NCI-H69 (cell line): ENCODE measurements at regions not wholly inside any gene's neighbourhood (a gene's known extent, or its start where the extent isn't known, plus 50 kb on each side); places are given as distances from the start of the nearest gene placed in this dataset.

Experiments used
- DNase-seq: peaks from one replicate; lab custom pipeline; 2025; lab: John Stamatoyannopoulos, UW

- DNase-seq: no peak
These were observed 124.9 kb upstream of the MED13L start for GRCh38 chr12:116402163-116402939.

DNA sequence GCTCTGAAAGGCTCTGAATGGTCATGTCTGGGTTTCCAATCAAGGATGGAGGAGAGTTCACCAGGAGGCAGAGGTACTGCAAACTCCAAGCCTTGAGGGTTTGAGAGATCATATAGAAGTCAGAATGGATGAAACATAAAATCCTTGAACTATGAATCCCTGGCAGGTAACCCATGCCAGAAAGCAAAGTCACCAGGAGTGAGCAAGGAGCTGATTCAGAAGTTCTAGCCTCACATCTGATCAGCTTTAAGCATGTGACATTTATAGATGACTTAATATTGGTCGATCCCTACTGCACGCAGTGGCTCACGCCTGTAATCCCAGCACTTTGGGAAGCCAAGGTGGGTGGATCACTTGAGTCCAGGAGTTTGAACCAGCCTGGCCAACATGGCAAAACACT, 126.1 kb upstream of the MED13L start:
- no peak for DNase-seq

- DNase-seq: peak; percentile 8
These were observed 126.8 kb upstream of the MED13L start for GRCh38 chr12:116404247-116404646.

DNA sequence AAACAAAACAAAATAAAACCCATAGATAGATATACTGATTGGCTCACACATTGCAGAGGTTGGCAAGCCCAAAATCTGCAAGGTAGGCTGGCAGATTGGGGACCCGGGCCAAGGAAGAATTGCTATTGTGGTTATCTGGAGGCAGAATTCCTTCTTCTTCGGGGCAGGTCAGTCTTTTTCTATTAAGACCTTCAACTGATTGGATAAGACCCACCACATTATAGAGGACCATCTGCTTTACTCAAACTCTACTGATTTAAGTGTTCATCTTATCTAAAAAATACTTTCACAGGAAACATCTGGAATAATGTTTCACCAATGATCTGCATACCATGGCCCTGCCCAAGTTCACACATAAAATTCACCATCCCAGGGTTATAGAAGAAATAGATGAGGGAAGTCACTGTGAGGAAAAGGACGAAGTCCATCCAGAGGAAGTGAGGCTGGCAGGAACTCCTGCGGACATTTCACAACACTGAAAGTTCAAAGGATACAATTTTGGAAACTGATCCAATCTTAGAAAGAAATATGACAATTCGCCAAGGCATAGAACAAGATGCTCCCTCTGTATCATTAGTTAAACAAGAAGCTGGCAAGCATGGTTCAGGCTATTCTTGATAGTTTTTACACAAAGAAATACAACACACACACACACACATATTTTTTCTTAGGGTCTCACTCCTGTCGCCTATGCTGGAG, 127.6 kb upstream of the MED13L start:
- no peak for DNase-seq

DNA sequence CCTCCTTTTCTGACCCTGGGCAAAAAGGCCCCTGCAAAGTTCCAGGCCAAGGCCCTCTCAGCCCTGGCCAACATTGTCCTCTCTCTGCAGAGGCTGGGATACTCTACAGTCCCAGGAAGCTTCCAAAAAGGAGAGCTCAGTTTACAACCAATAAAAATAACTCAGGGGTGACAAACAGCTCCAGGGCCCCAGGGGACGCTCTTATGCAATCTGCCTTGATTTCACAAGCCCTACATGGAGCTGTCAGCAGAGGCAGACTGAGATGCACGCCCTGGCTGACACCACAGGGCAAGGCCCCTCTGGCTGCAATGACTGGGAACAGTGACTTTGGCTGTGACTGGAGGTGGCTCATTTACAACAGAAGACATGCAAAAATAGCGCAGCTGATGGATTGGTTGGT, 129.0 kb upstream of the MED13L start:
- DNase-seq: peak; percentile 24

DNA sequence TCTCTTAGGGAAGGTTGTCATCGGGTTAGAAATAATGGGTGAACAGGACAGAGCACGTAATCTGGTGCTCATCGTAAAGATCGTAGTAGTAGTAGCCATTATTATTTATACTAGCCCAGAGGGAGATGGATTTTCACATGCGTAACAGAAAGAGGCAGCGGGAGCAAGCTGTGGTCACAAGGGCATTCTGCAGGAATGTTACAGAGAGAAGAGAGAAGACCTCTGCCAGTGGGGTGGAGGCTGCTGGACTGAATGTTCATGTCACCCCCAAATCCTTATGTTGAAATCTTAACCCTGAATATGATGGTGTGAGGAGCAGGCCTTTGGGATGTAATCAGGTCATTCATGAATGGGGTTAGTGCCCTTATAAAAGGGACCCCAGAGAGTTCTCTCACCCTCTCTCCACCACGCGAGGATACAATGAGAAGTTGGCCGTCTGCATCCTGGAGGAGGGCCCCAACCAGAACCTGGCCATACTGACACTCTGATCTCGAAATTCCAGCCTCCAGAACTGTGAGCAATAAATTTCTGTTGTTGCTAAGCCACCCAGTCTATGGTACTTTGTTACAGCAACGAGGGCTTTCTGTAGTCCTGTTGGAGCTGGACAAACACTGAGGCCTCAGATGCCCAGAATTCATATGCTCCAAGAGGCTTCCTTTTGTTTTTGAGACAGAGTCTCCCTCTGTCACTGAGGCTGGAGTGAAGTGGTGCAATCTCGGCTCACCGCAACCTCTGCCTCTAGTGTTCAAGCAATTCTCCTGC, 131.2 kb upstream of the MED13L start:
- DNase-seq: no peak

GRCh38 chr12:116411977-116412376, 134.5 kb upstream of the MED13L start:
- DNase-seq: no peak

- no peak for DNase-seq
These were observed 137.4 kb upstream of the MED13L start for GRCh38 chr12:116414891-116415290.

DNA sequence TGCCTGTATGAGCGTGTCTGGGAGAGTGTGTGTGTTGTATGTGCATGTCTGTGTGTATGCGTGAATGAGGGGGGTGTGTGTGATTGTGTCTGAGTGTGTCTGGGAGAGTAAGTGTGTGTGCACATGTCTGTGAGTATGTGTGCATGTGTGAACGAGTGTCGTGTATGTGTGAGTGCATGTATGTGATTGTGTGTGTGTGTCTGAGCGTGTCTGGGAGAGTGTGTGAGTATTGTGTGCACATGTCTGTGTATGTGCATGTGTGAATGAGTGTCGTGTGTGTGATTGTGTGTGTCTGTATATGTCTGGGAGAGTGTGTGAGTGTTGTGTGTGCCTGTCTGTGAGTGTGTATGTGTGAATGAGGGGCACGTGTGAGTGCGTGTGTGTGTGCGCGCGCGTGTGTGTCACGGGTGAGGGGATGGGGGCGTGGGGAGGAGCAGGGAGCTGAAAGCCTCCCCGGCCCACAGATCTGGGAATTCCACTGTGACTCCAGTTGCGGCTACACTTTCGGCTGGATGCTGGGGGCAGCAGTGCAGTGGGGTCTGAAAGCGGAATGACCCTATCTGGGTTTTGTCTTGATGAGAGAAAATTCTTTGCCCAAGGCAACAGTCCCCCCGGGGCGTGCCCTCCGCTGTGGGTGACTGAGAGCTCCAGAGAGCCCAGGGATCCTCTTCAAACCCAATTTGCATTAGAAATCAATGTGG, 138.1 kb upstream of the MED13L start:
- no peak for DNase-seq

GRCh38 chr12:116416166-116416565, 138.7 kb upstream of the MED13L start:
- no peak for DNase-seq

- no peak for DNase-seq
These were observed 140.6 kb upstream of the MAP1LC3B2 start for GRCh38 chr12:116418551-116418950.

- DNase-seq: peak; percentile 77
These were observed 138.8 kb upstream of the MAP1LC3B2 start for GRCh38 chr12:116420227-116420880.

GRCh38 chr12:116421785-116422538, 137.2 kb upstream of the MAP1LC3B2 start:
- peak; percentile 16 for DNase-seq

GRCh38 chr12:116423094-116423493, 136.1 kb upstream of the MAP1LC3B2 start:
- DNase-seq: no peak

DNA sequence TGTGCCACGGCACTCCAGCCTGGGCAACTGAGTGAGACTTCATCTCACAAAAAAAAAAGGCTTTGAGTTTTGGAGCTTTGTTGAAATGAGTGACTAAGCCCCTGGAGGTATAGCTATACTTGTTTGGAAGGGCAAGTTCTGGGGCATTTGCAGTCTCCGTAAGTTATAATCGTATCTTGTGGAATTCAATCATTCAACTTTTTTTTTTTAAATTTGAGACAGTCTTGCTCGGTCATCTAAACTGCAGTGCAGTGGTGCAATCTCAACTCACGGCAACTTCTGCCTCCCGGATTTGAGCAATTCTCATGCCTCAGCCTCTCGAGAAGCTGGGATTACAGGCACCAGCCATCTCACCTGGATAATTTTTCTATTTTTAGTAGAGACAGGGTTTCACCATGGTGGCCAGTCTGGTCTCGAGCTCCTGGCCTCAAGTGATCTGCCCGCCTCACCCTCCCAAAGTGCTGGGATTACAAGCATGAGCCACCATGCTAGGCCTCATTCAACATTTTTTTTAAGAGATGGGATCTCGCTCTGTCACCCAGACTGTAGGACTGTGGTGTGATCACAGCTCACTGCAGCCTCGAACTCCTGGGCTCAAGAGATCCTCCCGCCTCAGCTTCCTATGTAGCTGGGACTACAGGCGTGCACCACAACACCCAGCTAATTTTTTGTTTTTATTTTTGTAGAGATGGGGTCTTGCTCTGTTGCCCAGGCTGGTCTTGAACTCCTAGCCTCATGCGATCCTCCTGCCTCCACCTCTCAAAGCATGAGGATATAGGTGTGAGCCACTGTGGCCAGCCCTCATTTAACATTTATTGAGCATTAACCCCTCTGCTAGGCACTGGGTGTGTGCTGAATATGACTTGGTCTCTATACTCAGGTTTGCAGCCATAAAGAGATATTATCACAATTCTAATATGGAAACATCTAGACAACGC, 133.7 kb upstream of the MAP1LC3B2 start:
- no peak for DNase-seq

GRCh38 chr12:116426391-116427136, 132.6 kb upstream of the MAP1LC3B2 start:
- no peak for DNase-seq

DNA sequence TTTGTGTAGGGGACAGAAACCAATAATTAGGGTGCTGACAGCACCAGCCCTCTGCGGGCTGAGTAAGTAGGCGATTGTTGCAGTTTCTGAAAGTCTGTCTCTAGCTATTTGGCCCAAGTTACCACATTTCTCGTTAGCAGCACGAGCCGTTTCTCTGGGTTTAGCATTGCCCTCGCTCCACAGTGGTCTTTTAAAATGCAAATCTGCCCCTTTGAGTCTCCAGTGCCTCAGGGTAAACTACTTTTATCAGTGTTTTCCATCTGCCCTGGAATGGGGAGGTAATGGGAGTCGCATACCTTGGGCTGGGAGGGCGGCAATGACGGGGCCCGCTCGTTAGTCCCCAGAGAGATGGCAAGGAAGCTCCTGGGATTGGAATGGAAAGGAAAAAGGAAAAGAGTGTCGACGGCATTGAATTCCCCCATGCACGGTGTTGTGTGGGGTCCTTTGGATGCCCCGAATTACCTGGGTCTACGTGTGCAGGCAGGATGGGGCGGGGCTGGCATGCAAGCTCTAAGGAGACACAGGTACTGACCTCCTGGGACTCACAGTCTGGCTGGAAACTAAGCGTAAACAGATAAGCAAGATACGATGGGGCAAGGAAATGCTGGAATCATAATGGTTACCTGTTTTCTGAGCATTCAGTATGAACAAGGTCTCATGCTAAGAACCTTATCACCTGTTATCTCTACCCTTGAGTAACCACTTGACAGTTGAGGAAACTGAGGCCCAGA, 131.8 kb upstream of the MAP1LC3B2 start:
- DNase-seq: peak; percentile 18

GRCh38 chr12:116429826-116430360, 129.3 kb upstream of the MAP1LC3B2 start:
- no peak for DNase-seq
